HepG2 (cell line): ENCODE measurements at regions not wholly inside any gene's neighbourhood (a gene's known extent, or its start where the extent isn't known, plus 50 kb on each side); places are given as distances from the start of the nearest gene placed in this dataset.
A peak's percentile ranks its signal among the peaks of the same experiment; 100 is the strongest.

ENCODE experiments used
- BORCS8-MEF2B ChIP-seq: sonication (generic); formaldehyde crosslinking; IDR thresholded peaks from 2 replicates; pipeline ENCODE4 v1.8.0; 2022; ENCODE audit warnings: mild to moderate bottlenecking, missing genetic modification reagents
- DNMT3B ChIP-seq: conservative IDR thresholded peaks from 2 replicates; pipeline ENCODE4 v1.6.1; 2016; ENCODE audit warnings: missing biosample characterization, control low read depth
- EHMT2 ChIP-seq: fragments of 200-600 bp; sonication (generic); IDR thresholded peaks from 2 replicates; pipeline ENCODE4 v1.7.0; 2017; ENCODE audit warnings: antibody characterized with exemption, low read depth, low read length, borderline replicate concordance
- MED8 ChIP-seq: sonication (generic); formaldehyde crosslinking; IDR thresholded peaks from 2 replicates; pipeline ENCODE4 v1.8.1; 2023; ENCODE audit warnings: mild to moderate bottlenecking, missing genetic modification reagents; ENCODE audit not compliant: insufficient replicate concordance
- U2AF2 ChIP-seq: fragments of 200-400 bp; formaldehyde crosslinking; IDR thresholded peaks from 2 replicates; pipeline ENCODE4 v1.6.1; 2017; ENCODE audit warnings: low read depth, mild to moderate bottlenecking, low read length
- ZFP37 ChIP-seq: sonication (generic); formaldehyde crosslinking; IDR thresholded peaks from 2 replicates; pipeline ENCODE4 v1.4.0; 2020; ENCODE audit warnings: missing genetic modification reagents, borderline replicate concordance
- ZNF12 ChIP-seq: sonication (generic); formaldehyde crosslinking; IDR thresholded peaks from 2 replicates; pipeline ENCODE4 v1.5.0; 2020; ENCODE audit warnings: missing genetic modification reagents
- ZNF282 ChIP-seq: fragments of 450-650 bp; IDR thresholded peaks from 2 replicates; pipeline ENCODE4 v1.6.1; 2018; ENCODE audit not compliant: partially characterized antibody
- ZNF556 ChIP-seq: sonication (generic); formaldehyde crosslinking; IDR thresholded peaks from 2 replicates; pipeline ENCODE4 v1.4.0; 2020; ENCODE audit warnings: mild to moderate bottlenecking, missing genetic modification reagents, borderline replicate concordance
- ZNF619 ChIP-seq: sonication (generic); formaldehyde crosslinking; IDR thresholded peaks from 2 replicates; pipeline ENCODE4 v1.4.0; 2020; ENCODE audit warnings: mild to moderate bottlenecking, missing genetic modification reagents
- ZNF761 ChIP-seq: sonication (generic); formaldehyde crosslinking; conservative IDR thresholded peaks from 2 replicates; pipeline ENCODE4 v1.4.0; 2020; ENCODE audit warnings: mild to moderate bottlenecking, missing genetic modification reagents
- ZNF841 ChIP-seq: sonication (generic); formaldehyde crosslinking; IDR thresholded peaks from 2 replicates; pipeline ENCODE4 v1.8.1; 2023; ENCODE audit warnings: missing genetic modification reagents, borderline replicate concordance
- TF ChIP-seq, protein P1 (sequence below): IDR thresholded peaks from 2 replicates; pipeline ENCODE4 v1.6.1; 2016; ENCODE audit warnings: missing biosample characterization, missing genetic modification reagents, low read depth
- TF ChIP-seq, protein P2 (sequence below), 2 experiments: fragments of 450-650 bp in 1 of 2; sonication (generic) in 1 of 2; formaldehyde crosslinking in 1 of 2; IDR thresholded peaks; 2 replicates each; pipeline versions ENCODE4 v1.6.1 to v1.8.0; 2016 to 2022; ENCODE audit warnings: antibody characterized with exemption in 1 of 2, mild to moderate bottlenecking in 1 of 2, missing genetic modification reagents in 1 of 2
- TF ChIP-seq, protein P3 (sequence below): sonication (generic); formaldehyde crosslinking; IDR thresholded peaks from 2 replicates; pipeline ENCODE4 v1.9.0; 2022; ENCODE audit warnings: missing genetic modification reagents, mild to moderate bottlenecking, borderline replicate concordance

DNA sequence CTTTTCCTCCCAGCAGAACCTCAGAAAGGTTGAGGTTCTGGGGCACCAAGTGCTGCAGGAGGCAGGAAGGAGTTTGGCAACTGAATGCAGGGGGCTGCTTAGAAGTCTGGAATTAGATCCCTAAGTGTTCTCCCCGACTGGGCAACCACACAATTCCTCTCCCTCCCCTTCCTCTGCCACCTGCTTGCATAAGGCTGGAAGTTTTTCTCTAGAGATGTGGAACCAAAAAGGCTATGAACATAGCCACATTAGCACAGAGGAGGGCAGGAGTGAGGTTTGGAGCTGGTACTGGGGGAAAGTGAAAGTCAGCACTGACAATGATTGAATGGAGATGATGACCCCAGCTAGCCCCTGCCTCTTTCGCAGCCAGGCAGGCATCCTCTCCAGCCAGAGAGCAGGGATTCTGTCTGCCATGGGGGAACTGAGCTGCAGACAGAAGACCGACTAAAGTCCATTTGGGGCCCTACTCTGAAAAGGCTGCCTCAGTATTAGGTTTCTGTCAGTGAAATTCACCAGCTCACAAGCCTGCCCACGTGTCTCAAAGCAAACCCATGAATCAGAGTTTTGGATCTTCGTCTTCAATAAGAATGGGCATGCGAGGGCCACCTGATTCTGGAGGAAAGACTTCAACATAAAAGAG lies 87.9 kb upstream of the ITGA6 start (continued):
- TF ChIP-seq EHMT2 (peak; percentile 43; the same call in 1 of the 2 replicates), ZNF619 (CRISPR knock-in tag) (peak; percentile 28; the same call in 1 of the 2 replicates), ZNF282 (no peak), ZFP37 (CRISPR knock-in tag) (0 out of 2 replicates have a peak, but pooled peaks have one; percentile 31), DNMT3B (CRISPR knock-in tag) (0 out of 2 replicates have a peak, but pooled peaks have one; percentile 46), ZNF761 (CRISPR knock-in tag) (0 out of 2 replicates have a peak, but pooled peaks have one; percentile 32), ZNF841 (CRISPR knock-in tag) (no peak), MED8 (CRISPR knock-in tag) (no peak), ZNF556 (CRISPR knock-in tag) (peak; percentile 78; the same call in 1 of the 2 replicates), ZNF12 (CRISPR knock-in tag) (0 out of 2 replicates have a peak, but pooled peaks have one; percentile 53), U2AF2 (no peak), BORCS8-MEF2B (CRISPR knock-in tag) (0 out of 2 replicates have a peak, but pooled peaks have one; percentile 60)
- TF ChIP-seq, protein P1, sequence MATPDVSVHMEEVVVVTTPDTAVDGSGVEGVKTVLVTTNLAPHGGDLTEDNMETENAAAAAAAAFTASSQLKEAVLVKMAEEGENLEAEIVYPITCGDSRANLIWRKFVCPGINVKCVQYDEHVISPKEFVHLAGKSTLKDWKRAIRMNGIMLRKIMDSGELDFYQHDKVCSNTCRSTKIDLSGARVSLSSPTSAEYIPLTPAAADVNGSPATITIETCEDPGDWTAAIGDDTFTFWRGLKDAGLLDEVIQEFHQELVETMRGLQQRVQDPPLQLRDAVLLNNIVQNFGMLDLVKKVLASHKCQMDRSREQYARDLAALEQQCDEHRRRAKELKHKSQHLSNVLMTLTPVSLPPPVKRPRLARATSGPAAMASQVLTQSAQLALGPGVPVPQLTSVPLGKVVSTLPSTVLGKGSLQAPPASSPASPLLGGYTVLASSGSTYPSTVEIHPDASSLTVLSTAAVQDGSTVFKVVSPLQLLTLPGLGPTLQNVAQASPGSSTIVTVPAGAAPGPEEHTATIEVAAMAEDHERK: no peak
- TF ChIP-seq, protein P2, sequence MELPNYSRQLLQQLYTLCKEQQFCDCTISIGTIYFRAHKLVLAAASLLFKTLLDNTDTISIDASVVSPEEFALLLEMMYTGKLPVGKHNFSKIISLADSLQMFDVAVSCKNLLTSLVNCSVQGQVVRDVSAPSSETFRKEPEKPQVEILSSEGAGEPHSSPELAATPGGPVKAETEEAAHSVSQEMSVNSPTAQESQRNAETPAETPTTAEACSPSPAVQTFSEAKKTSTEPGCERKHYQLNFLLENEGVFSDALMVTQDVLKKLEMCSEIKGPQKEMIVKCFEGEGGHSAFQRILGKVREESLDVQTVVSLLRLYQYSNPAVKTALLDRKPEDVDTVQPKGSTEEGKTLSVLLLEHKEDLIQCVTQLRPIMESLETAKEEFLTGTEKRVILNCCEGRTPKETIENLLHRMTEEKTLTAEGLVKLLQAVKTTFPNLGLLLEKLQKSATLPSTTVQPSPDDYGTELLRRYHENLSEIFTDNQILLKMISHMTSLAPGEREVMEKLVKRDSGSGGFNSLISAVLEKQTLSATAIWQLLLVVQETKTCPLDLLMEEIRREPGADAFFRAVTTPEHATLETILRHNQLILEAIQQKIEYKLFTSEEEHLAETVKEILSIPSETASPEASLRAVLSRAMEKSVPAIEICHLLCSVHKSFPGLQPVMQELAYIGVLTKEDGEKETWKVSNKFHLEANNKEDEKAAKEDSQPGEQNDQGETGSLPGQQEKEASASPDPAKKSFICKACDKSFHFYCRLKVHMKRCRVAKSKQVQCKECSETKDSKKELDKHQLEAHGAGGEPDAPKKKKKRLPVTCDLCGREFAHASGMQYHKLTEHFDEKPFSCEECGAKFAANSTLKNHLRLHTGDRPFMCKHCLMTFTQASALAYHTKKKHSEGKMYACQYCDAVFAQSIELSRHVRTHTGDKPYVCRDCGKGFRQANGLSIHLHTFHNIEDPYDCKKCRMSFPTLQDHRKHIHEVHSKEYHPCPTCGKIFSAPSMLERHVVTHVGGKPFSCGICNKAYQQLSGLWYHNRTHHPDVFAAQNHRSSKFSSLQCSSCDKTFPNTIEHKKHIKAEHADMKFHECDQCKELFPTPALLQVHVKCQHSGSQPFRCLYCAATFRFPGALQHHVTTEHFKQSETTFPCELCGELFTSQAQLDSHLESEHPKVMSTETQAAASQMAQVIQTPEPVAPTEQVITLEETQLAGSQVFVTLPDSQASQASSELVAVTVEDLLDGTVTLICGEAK (IDR thresholded peaks at IDR 0.05): no peak
- TF ChIP-seq, protein P2 (CRISPR knock-in tag; IDR thresholded peaks at IDR 0.05): peak; percentile 53; the same call in 1 of the 2 replicates
- TF ChIP-seq, protein P3, sequence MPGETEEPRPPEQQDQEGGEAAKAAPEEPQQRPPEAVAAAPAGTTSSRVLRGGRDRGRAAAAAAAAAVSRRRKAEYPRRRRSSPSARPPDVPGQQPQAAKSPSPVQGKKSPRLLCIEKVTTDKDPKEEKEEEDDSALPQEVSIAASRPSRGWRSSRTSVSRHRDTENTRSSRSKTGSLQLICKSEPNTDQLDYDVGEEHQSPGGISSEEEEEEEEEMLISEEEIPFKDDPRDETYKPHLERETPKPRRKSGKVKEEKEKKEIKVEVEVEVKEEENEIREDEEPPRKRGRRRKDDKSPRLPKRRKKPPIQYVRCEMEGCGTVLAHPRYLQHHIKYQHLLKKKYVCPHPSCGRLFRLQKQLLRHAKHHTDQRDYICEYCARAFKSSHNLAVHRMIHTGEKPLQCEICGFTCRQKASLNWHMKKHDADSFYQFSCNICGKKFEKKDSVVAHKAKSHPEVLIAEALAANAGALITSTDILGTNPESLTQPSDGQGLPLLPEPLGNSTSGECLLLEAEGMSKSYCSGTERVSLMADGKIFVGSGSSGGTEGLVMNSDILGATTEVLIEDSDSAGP (CRISPR knock-in tag): peak; percentile 40; the same call in 1 of the 2 replicates
